ENCODE measurements at regions not wholly inside any gene's neighbourhood (a gene's known extent, or its start where the extent isn't known, plus 50 kb on each side); places are given as distances from the start of the nearest gene placed in this dataset.

DNA sequence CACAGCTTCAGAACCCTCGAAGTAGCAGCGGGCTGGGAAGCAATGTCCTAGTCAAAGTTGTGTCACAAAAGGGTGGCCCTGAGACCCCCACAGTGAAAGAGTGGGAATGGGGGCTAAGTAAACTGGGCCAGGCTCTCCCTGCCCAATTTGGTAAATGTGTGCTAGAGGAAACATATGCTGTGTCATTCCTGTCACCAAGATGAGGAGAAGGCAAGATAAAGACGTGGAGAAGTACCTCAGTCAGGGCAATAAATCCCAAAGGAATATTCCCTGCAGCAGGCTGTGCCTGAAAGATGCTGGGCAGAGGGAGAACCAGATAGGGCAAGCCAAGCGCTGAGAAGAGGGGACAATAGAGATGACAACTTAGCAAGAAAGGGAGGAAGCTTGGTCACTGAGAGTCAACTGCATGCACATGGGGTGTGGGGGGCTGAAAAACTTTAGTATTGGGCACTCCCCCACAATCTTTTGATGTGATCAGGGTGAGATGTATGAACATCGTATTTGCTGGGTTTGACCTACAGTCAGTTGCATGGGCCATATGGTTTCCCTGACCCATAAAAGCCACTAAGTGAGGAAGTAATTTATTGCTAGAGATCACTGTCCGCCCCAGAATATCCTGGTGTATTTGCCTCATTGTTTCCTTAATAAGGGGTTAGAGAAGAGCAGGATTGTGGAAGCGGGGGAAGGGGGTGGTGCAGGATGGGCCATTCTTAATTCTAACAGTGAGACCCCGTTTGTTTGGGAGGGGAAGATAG, 49.9 kb upstream of the CXCR4 start:
- DNase-seq: no peak
